ENCODE measurements at regions not wholly inside any gene's neighbourhood (a gene's known extent, or its start where the extent isn't known, plus 50 kb on each side); places are given as distances from the start of the nearest gene placed in this dataset.
A peak's percentile ranks its signal among the peaks of the same experiment; 100 is the strongest.

DNA sequence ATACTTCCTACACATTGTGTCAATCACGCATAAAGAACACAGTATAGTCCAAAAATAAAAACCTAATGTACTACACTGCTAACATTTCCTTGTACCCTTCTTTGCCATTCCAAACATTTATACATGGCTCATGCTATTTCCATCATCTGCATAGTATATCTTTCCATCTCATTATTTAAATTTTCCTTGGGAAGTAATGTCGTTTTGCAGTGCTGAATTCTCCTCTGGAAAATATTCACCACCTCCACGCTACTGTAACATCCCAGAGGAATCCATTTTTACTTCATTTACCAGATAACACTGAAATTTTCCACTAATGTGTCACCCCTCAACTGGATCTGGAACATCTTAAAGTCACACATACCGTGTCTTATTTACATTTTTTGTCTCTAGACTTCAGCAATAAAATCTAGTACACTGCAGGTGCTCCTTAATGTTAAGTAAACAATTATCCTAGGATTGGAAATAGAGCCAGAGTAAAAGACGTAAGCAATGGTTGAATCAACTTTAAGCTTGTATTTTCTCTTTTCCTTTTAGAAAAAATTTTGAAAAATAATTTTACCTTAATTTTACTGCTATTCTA, 881.0 kb downstream of the AMY1C start (continued):
- TF ChIP-seq ZZZ3 (IDR thresholded peaks at IDR 0.05; ENCODE audit: control insufficient read depth, insufficient read length, low read depth) (no peak), PAX8 (IDR thresholded peaks at IDR 0.05) (no peak), NFYA (IDR thresholded peaks at IDR 0.05; ENCODE audit: borderline replicate concordance, low read depth, low read length) (no peak), SIN3A (IDR thresholded peaks at IDR 0.05; ENCODE audit: low read depth, low read length) (no peak), MXI1 (IDR thresholded peaks at IDR 0.05; ENCODE audit: low read depth, low read length) (no peak), STAT3 (IDR thresholded peaks at IDR 0.05; ENCODE audit: low read depth, low read length) (no peak), MYC (IDR thresholded peaks at IDR 0.05; ENCODE audit: insufficient read depth, insufficient read length, insufficient replicate concordance, low read length, severe bottlenecking) (no peak)
- TF ChIP-seq, protein P1, sequence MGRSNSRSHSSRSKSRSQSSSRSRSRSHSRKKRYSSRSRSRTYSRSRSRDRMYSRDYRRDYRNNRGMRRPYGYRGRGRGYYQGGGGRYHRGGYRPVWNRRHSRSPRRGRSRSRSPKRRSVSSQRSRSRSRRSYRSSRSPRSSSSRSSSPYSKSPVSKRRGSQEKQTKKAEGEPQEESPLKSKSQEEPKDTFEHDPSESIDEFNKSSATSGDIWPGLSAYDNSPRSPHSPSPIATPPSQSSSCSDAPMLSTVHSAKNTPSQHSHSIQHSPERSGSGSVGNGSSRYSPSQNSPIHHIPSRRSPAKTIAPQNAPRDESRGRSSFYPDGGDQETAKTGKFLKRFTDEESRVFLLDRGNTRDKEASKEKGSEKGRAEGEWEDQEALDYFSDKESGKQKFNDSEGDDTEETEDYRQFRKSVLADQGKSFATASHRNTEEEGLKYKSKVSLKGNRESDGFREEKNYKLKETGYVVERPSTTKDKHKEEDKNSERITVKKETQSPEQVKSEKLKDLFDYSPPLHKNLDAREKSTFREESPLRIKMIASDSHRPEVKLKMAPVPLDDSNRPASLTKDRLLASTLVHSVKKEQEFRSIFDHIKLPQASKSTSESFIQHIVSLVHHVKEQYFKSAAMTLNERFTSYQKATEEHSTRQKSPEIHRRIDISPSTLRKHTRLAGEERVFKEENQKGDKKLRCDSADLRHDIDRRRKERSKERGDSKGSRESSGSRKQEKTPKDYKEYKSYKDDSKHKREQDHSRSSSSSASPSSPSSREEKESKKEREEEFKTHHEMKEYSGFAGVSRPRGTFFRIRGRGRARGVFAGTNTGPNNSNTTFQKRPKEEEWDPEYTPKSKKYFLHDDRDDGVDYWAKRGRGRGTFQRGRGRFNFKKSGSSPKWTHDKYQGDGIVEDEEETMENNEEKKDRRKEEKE (IDR thresholded peaks at IDR 0.05) = no peak

DNA sequence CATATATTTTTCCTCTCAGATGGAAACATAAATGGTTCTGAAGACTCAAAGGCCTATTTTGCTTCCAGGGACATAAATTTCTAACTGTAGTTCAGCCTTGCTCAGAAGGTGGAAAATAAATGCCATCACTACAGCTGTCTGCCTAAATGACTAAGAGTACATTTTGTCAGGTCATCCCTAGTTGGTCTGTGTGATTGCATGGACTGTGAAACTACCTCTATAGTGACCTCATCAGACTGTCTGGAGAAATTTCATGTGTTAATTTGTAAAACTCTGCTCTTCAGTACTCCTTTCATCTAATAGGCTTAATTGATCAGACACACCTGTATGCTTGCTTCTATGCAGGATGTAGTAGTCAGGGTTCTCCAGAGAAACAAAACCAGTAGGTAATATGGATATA, 886.9 kb downstream of the AMY1C start:
- Histone ChIP-seq H3K4me1 (ENCODE audit: control insufficient read depth, insufficient read depth, low read length) (no peaks in the 10 kb centered on the region), H3K4me3 (no peak overlapping the region), H3K36me3 (ENCODE audit: control insufficient read depth in 2 of 2, insufficient read depth in 2 of 2, low read length in 1 of 2) (no peaks in the 10 kb centered on the region), H3K79me2 (ENCODE audit: control insufficient read depth, insufficient read depth, low read length) (no peaks in the 10 kb centered on the region), H3K27me3 (replicated peaks in 1 of 2; ENCODE audit: control insufficient read depth in 2 of 2, insufficient read depth in 2 of 2, low read length in 1 of 2) (no peaks in the 10 kb centered on the region), H3K9ac (ENCODE audit: control insufficient read depth, insufficient read depth, low read length) (no peak overlapping the region), H3K27ac (ENCODE audit: control insufficient read depth, insufficient read depth) (no peak overlapping the region), H3K4me2 (ENCODE audit: control insufficient read depth, insufficient read depth) (no peak overlapping the region), H4K20me1 (ENCODE audit: control insufficient read depth, insufficient read depth) (no peaks in the 10 kb centered on the region), H3K9me3 (replicated peaks; ENCODE audit: control insufficient read depth, insufficient read depth, low read length) (no peaks in the 10 kb centered on the region), H2AFZ (ENCODE audit: control insufficient read depth, low read depth, low read length) (no peak overlapping the region)
- TF ChIP-seq NFXL1 (IDR thresholded peaks at IDR 0.05; ENCODE audit: borderline replicate concordance) = no peak
- TF ChIP-seq, protein P2, sequence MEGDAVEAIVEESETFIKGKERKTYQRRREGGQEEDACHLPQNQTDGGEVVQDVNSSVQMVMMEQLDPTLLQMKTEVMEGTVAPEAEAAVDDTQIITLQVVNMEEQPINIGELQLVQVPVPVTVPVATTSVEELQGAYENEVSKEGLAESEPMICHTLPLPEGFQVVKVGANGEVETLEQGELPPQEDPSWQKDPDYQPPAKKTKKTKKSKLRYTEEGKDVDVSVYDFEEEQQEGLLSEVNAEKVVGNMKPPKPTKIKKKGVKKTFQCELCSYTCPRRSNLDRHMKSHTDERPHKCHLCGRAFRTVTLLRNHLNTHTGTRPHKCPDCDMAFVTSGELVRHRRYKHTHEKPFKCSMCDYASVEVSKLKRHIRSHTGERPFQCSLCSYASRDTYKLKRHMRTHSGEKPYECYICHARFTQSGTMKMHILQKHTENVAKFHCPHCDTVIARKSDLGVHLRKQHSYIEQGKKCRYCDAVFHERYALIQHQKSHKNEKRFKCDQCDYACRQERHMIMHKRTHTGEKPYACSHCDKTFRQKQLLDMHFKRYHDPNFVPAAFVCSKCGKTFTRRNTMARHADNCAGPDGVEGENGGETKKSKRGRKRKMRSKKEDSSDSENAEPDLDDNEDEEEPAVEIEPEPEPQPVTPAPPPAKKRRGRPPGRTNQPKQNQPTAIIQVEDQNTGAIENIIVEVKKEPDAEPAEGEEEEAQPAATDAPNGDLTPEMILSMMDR (IDR thresholded peaks at IDR 0.05 in 2 of 3, conservative IDR thresholded peaks at IDR 0.05 in 1 of 3; ENCODE audit: control insufficient read depth in 2 of 3, extremely low read depth in 1 of 3, insufficient read depth in 1 of 3, low read depth in 3 of 3, low read length in 3 of 3) = peak in 1 of 3 experiments; percentile 4; a peak in 1 of 6 replicates
- DNase-seq (ENCODE audit: low read depth, low spot score) = no peak
- CTCF ChIA-PET = no interaction called here
- FAIRE-seq = no peak
- ATAC-seq = peak; percentile 69
- POLR2A ChIA-PET = no interaction called here
- SMC1A ChIA-PET (ENCODE audit: uncharacterized antibody, unreplicated experiment) = no interaction called here
- no TSS peak for BruUV-seq (replicated peaks)
- in situ Hi-C loops (cut with MboI) (no loop called here), intact Hi-C loops (cut with micrococcal nuclease; ENCODE audit: unreplicated experiment) (loop anchor here (5.0 kb wide), 1 partner anchor 689 kb away; no protein-coding TSS in a partner anchor)
- RAD21 ChIA-PET (ENCODE audit: unreplicated experiment) = no interaction called here

Data from GM12878 (cell line).